NCI-H1105 (cell line): ENCODE measurements at regions not wholly inside any gene's neighbourhood (a gene's known extent, or its start where the extent isn't known, plus 50 kb on each side); places are given as distances from the start of the nearest gene placed in this dataset.

Experiments
- DNase-seq: peaks from one replicate; lab custom pipeline; 2025; lab: John Stamatoyannopoulos, UW

DNA sequence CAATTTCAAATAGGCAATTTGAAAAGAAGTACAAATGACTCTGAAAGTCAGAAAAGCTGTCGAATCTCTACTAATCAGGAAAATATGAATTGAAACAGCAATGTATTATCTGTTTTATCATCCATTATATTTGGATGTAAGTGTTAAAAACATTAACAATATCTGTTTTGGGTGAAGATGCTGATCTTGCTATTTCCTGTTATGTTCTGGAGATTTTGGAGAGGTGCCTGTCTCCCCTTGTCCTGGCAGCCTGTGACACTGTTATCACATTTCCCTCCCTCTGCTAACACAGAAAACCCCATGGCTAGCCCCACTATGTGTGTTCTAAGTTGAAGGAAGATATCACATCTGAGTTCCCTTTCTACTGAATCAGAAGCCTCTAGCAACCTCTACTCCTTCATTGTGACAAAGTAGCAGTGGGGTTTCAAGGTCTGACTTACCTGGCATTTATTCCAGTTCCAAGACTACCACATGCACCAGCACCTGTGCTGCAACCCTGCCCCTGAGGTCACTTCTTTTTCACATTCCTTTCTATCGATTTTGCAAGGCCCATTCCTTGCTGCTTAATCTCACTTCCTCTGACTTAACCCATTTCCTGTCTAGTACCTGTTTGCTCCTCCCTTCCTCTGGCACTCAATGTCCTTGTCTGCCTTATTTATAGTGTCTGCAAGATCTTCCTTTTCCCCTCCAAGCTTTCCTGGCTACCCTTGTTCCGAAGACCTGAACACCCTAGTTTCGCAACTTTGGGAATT, 95.5 kb upstream of the COL8A1 start:
- DNase-seq: no peak

DNA sequence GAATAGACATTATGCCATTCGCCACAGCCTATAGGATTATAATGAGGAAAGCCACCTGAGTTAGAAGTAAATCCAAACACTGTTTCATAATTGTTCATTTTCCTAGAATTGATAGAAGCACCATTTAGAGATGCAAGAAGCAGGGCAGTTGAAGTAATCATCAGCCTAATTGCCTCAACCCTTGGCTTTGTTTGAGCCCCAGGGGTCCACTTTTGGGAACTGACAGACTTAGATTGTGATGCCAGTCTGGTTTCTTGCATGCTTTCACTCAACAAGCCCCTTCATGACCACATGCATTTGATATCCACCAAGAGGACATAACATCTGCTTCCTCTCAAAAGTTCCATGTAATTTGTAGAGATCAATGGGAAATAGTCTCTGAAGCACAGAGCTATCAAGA, 97.2 kb upstream of the COL8A1 start:
- DNase-seq: no peak

DNA sequence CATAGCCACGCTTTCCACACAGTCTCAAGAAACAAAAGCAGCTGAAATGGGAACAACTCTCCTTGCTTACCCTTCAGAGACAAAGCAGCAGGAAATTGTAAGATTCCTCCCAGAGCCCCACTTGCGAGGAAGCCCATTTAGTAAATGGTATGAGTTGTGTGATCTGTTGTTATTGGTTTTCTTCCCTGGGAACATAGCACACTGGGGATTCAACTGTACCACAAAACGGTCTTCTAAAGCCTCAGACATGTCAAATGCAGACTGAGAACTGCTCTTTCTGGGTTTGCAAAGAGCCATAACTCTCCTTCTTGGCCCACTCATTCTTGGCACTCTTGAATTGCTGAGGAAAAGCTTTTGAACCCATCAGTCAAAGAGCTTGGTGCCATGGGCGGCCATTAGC, 101.0 kb upstream of the COL8A1 start:
- no peak for DNase-seq

DNA sequence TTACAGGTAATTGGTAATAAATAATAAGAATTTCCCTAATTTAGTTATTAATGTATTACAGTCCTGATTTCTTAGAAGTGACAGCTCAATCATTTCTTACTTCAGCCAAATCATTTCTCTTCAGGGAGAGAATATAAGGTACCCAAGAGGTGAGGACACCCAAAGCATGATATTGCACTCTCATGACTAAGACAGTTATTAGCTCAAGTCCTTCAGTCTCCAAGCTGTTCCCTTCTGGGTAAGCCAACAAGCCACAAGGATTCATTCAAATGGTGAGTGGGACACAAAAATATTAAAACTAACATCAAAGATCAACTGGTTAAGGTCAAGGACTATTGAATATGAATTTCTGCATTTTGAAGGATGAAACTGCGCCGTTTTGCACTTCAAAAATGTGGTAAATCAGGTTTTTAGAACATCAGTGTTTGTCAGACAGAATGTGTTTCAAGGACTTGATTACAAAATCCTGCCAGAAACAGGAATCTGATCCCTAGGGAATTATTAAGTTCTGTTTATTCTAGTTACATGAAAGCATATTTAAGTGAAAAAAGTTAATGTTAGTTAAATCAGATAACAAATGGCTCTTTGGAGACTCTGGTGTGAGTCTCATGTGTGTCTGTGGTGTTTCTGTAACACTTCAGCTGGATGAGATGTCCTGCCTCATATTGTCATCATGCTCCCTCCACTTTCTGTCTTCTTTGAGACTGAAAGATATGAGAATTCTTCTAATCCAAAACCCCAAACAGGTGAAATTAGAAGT, 101.7 kb upstream of the COL8A1 start:
- DNase-seq: no peak

DNA sequence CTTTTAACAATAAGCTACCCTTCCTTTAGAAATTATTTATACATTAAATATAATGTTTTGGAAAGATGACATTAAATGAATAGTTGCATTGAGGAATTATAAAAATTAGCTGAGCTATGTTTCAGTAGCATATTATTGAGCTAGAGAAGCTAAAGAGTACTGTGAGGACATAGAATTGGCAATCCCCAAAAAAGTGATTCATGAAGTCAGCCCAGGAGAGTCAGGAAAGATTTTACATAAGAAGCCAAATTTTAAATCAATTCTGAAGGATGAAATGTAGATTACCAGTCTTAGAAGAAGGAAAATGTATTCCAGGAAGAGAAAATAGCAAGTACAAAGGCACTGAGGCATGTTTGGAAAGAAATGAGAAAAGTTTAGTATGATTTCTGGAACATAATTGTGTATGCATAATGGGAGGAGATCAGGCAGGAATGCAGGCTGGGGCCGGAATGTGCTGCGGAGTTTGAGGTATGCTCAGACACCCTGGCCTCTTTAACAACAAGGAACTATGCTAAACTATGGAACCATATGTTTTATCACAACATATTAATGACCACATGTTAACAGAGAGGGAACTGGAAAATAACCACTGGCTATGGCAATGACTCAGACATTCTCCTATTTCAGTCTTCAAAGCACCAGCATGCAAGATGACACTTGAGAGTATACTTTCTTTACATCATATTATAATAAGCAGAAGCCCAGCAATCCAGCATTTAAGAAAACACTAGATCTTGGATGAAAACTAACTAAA, 103.3 kb upstream of the COL8A1 start:
- no peak for DNase-seq

DNA sequence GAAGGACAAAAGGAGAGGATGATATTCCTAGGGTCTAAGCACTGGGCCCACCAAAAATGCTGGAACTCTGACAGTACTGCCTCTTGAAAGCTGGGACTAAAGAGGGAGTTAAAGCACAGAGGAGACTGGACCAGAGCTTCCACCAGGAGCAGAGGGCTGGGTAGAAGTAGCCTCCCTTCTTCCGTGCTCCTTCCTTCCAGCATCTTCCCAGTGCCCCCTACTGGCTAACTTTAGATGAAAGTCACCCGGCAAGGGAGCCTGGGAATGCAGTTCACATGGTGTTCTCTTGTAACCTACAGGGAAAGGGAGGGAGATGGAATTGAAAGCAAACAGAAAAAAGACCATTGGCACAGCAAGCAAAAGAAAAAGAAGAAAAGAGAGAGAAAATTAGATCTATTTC, 106.1 kb upstream of the COL8A1 start:
- DNase-seq: peak; percentile 20

DNA sequence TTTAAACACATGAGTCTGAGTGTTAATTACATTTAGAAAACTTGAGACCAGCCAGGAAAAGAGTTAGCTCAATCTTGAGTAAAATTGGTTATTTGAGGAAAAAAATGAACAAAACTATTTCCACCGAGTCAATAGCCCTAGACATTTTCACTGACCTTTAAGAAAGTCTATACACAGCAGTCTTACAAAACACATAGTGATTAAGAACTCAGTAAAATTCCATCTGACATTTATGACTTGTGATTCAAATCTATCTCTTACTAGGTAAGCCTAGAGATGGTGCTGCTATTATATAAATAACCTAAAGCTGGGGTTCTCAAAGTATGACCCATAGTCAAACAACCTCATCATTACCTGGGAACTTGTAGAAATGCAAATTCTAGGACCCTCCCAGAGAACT, 109.1 kb upstream of the COL8A1 start:
- no peak for DNase-seq

DNA sequence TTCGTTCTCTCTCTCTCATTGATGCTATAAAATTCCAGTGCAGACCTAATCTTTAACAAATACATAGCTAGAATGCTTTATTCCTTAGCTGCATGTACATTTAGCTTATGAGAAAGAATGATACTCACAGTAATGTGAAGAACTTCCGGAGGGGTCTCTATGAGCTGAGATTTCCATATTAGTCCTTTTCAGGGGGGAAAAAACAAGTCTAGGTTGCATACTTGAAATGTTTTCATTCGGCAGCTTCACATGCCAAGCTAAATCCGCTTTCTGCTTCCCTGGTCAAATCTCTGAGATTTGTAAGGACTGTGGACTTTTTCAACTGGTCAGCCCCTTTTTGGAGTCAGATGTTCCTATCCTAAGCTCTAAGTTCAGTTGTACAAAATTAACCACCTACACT, 111.5 kb upstream of the COL8A1 start:
- no peak for DNase-seq

DNA sequence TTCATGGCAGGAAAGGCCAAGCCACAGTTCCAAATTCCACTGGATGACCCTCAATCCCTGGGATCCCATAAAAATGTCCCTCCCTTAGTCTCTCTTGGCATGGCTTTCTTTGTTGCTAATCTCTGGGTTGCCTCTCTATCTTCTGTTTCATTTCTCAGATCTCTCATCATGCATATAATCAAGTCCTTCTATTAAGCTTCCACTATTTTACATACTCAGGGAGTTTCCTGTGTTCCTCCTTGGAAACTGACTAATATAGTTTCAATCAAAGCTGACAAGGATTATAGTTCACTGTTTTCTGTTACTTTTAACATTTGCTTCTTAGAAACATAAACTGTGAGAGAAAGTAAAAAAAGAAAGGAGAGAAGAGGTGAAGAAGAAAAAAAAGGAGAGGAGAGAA, 113.8 kb upstream of the COL8A1 start:
- no peak for DNase-seq

DNA sequence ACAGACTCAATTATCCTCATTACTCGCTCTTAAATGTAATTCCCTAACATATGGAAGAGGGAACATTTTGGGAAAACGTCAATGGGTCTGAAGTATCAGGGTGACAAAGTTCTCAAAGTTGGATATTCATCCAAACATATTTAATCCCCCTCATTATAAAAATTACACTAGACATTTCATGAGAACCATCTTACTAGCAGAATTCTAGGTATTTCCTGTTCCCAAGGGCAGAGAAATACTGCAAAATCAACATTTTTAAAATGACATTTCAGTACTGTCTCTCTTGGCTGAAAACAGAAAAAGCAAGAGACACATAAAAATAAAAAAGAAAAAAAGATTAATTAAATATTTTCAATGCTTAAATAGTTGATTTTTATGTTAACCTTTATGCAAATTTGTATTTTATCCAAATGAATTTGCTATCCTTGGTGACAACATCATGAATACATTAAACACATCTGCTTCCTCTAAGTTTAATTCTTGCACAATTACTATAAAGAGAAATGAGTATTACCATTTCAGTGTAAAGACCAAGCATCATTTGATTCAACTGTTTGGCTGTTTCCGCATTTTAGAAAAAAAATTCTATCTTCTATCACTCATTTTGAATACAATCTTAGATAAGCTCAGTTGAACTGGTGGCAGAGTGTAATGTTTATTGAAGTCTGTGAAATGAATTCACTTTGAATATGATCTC, 114.8 kb upstream of the COL8A1 start:
- no peak for DNase-seq

DNA sequence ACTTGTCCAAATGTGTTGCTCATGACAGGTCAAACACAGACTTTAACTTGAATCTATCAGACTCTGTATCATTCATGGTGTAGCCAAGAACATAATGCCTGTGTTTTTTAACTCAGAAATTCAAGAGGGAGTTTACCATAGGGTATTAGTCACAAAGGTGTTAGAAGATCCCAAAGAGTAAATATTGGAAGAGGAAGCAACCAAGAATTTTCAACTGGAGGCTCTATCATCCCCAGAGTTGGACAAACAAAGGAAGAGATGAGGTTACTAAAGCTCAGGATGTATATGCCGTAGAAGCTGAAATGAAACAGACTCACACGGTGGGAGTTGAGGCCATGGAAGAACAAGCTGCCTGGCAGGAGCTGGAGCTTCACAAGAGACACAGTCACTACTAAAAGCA, 116.2 kb upstream of the COL8A1 start:
- no peak for DNase-seq

DNA sequence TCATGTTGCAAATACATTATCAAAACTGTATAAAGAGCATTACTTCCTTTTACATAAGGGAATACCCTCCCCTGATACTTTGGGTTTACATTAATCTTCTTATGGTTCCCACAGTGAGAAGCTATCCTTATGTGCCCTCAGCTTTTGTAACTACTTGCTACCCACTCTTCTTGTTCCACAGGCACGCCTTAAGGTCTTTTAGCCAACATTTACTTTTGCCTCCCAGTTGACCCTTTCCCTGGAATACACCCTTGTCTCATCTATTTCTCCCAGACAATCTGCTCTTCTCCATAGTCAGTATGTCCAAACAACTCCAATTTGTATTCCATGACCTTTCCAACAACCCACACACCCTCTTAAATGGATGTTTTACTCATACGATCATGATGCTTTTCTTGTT, 116.8 kb upstream of the COL8A1 start:
- no peak for DNase-seq

DNA sequence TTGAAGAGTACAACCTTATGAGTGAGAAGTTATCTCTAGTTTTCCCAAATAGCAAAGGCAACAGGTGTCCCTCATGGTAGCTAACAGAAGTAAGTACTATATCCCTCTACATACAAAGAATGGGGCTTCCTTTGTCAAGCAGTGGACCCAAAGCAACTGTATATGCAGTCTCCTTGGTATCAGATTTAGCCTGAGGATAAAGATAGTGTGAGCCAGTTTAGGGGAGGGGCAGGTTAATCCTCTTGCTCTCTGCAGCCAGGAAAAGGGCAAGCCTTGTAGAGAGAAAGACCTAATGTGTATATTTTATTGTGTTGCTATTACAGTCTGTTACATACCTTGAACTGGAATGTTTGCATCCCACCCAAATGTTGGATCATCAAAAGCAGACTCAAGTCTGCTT, 117.9 kb upstream of the COL8A1 start:
- DNase-seq: no peak

DNA sequence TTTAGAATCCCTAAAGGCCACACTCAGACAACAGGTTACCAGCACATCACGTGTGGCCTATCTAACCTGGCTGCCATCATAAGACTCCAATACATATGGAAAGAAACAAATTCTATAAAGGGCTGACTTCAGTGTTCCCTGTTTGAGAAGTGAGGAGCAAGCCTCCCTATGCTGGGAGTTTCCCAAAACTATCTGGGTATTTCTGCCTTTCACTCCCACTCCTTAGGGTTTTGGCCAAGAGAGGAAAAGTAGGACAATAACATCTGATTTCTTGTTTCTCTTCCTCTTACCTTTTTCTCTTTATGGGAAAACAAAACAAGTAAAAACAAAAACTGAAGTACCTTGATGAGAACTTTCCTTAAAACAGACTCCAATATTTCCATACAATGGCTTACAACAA, 121.5 kb upstream of the COL8A1 start:
- DNase-seq: no peak

DNA sequence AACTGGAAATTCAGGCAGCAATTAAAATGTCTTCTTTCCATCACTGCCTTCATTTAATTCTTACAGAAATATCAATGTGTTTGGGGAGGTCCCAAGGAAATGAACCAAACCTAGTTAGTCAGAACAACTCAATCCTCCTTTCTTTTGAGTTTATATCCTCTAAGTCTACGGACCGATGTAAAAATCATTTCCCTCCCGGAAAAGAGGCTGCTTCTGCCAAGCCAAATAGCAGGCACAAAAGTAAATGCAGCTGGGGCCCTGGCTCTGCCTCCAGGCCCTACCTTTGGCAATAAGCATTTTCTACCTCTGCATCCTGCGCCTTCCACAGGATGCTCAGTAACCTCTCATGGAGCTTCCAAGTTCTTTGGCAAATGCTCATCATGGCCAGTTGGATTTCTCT, 122.5 kb upstream of the COL8A1 start:
- no peak for DNase-seq

DNA sequence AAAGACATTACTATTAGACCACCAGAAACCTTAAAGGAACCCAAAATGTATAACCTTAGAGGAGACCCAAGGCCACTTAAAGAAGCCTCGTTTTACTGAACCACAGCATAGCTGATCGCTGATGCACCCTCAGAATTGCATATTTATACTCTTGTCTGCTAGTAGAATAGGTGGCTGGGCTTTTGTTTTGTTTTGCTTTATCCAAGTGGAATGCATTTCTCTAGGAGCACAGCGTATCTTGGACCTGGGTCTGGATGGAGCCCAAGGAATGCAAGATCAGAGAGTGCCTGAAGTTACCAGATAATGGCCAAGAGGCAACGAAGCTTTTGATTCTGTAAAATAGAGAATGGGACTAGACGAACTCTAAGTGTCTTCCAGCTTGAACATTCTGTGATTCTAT, 129.2 kb upstream of the COL8A1 start:
- no peak for DNase-seq

DNA sequence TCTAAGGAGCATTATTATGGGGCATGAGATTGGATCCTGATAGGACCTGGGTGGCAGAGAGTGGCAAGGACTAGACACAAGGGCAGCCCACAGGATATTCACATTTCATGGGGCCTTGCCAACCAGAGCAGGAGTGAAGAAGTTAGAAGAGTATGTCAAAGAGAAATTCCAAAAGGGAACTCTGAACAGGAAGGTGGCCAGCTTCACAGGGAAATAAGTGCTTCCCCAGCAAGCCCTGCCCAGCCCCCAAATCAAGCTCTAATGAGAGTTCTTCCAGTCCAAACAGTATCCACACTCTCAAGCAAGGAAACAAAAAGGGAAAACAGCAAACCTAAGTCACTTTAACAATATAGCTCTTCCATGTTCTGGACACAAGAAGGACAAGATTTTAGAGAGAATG, 130.2 kb upstream of the COL8A1 start:
- DNase-seq: no peak

DNA sequence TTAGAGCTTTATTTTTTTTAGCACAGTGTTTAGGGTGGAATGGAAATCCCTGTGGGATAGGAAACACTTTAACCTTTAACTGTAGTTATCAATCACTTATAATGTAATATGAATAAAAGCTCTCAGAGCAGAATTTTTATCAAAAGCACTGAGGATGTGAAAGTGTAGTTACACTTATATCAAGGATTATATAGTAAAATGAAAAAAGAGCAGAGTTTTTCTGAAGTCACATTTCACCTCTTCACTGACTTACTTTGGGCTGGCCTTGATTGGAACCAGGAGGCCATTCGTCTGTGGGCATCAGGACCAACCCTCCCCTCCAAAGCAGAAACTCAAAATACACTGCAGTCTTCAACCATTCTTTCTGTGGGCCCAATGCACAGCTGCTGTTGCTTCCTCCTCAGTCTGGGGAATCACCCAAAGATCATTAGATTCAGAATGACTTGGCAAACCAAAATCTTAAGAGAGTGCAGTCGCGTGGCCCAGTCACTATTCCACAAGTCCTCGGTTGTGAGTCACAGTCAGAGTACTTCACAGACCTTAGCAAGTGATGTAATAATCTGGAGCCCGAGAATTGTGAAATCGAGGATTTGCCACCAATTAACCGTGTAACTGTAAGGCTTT, 132.6 kb upstream of the COL8A1 start:
- DNase-seq: no peak

DNA sequence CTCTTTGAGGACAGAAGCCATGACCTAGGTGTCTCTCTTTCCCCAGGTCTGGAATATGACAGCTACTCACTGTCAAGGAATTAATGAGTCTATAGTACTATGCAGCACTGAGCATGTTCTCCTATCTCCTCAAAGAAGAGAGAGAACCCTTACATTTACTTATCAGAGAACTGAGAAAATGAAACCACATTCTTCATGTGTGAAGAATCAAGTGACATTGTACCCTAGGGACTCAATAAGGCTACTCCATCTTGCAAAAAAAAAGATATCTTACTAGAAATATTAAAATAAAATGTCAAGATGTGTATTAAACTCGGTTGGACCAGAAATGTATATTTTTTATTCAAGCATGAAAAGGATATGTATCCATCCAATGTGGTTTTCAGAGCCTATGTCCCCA, 133.2 kb upstream of the COL8A1 start:
- DNase-seq: no peak

DNA sequence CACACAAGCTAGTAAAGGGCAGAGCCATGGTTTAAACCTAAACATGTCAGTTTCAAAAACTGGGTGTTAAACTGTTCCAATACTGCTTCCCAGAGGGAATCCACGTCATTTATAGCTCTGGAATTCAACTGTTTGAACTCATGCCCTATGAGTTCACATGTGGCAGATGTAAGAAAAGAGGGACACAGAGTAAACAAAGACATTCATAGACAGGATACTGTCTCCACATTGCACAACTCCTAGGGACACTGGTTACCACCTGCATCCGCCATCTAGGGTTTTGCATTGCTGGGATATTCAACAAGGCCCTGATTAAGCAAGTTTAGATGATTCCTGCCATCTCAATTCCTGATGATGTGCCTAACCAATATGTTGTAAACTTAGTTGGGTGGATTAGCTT, 134.1 kb upstream of the COL8A1 start:
- DNase-seq: no peak

DNA sequence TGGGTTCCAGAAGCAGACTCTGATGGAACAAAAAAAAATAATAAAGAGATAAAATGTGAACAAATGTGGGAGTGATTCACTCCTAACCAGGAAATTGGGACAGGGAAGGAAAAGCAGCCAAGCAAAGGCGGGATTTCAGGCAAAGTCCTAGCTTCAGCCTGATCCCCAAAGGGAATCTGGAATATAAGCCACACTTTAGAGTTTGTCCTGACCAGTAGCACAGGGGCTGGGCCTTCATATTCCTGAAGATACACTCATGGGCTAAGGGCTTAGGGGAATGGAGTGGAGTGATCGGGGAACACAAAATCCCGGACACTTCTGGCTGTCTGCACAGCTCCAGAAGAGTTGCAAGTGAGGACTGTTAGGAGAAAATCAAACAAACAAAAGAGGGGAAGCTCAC, 135.0 kb upstream of the COL8A1 start:
- no peak for DNase-seq

DNA sequence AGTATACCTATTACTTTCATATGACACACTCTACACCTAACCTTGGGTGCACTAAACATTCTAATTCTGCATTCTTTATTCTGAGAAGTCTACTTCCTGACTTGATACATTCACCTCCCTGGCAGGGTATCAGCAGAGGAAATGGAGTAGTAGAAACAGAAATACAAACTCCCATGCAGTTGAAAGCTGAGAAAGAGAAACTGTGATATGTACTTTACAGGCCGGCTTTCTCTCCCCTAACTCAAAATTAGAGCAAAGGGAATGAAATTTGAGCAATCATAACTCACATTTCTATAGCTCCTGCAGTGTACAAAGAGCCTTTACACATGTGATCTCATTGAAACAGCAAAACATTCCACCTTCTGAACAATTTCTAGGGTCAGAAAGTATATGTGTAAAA, 135.5 kb upstream of the COL8A1 start:
- no peak for DNase-seq
